ENCODE measurements at regions not wholly inside any gene's neighbourhood (a gene's known extent, or its start where the extent isn't known, plus 50 kb on each side); places are given as distances from the start of the nearest gene placed in this dataset.

DNA sequence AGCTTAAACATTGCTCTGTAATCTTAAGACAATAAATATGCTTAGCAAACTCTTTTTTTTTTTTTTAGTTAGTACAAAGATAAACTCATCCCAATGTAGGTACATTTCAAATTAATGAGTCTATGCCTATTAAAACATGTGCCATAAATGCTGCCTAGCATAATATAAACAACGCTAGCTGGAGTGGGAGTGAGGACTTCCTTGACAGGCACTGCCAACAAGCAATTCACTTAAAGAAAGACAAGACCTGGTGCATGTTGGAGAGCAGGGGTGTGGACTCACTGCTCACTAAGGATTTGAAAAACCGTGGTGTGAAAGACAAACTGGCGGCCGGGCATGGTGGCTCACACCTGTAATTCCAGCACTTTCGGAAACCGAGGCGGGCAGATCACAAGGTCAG lies 187.2 kb upstream of the RGS6 start:
- TF ChIP-seq, protein P1, sequence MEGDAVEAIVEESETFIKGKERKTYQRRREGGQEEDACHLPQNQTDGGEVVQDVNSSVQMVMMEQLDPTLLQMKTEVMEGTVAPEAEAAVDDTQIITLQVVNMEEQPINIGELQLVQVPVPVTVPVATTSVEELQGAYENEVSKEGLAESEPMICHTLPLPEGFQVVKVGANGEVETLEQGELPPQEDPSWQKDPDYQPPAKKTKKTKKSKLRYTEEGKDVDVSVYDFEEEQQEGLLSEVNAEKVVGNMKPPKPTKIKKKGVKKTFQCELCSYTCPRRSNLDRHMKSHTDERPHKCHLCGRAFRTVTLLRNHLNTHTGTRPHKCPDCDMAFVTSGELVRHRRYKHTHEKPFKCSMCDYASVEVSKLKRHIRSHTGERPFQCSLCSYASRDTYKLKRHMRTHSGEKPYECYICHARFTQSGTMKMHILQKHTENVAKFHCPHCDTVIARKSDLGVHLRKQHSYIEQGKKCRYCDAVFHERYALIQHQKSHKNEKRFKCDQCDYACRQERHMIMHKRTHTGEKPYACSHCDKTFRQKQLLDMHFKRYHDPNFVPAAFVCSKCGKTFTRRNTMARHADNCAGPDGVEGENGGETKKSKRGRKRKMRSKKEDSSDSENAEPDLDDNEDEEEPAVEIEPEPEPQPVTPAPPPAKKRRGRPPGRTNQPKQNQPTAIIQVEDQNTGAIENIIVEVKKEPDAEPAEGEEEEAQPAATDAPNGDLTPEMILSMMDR (IDR thresholded peaks at IDR 0.05) = no peak
- ATAC-seq (ENCODE audit: insufficient number of reproducible peaks, low FRiP score, low read depth) = no peak
- no peak for DNase-seq (ENCODE audit: low spot score)
- no peaks in the 10 kb centered on the region for H3K27me3 ChIP-seq (replicated peaks; ENCODE audit: insufficient read depth)
- H3K36me3 ChIP-seq = no peaks in the 10 kb centered on the region
- no peaks in the 10 kb centered on the region for H3K4me1 ChIP-seq (ENCODE audit: control insufficient read depth in 1 of 2, low read depth in 2 of 2)
- no peak overlapping the region for H3K4me3 ChIP-seq
- no peak overlapping the region for H3K27ac ChIP-seq
- H3K9me3 ChIP-seq = peaks cover 13% of the 10 kb centered on the region

DNA sequence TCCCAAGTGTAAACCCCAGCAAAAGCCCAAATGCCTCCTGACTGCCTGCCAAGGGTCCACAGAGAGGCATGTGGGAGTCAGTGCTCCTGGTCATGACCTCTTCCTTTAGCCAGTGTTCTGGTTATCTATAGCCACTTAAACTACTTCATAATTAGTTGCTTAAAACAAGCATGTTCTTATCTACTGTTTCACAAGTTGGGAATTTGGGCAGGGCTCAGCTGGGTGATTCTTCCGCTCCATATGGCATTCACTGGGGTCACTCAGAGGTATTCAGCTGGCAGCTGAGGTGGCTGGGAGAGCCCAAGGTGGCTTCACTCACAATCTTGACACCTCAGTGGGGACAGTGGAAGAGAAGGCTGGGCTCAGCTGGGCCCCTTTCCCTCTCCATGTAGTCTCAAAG lies 184.0 kb upstream of the RGS6 start:
- H3K9me3 ChIP-seq = peaks cover 13% of the 10 kb centered on the region
- no peak for ATAC-seq (ENCODE audit: insufficient number of reproducible peaks, low FRiP score, low read depth)
- no peak overlapping the region for H3K4me3 ChIP-seq
- no peak for DNase-seq (ENCODE audit: low spot score)
- no peaks in the 10 kb centered on the region for H3K36me3 ChIP-seq
- TF ChIP-seq, protein P1 (IDR thresholded peaks at IDR 0.05) = no peak
- no peak overlapping the region for H3K27ac ChIP-seq
- no peaks in the 10 kb centered on the region for H3K27me3 ChIP-seq (replicated peaks; ENCODE audit: insufficient read depth)
- peaks cover under 1% of the 10 kb centered on the region in 2 donors for H3K4me1 ChIP-seq (ENCODE audit: control insufficient read depth in 1 of 2, low read depth in 2 of 2)

DNA sequence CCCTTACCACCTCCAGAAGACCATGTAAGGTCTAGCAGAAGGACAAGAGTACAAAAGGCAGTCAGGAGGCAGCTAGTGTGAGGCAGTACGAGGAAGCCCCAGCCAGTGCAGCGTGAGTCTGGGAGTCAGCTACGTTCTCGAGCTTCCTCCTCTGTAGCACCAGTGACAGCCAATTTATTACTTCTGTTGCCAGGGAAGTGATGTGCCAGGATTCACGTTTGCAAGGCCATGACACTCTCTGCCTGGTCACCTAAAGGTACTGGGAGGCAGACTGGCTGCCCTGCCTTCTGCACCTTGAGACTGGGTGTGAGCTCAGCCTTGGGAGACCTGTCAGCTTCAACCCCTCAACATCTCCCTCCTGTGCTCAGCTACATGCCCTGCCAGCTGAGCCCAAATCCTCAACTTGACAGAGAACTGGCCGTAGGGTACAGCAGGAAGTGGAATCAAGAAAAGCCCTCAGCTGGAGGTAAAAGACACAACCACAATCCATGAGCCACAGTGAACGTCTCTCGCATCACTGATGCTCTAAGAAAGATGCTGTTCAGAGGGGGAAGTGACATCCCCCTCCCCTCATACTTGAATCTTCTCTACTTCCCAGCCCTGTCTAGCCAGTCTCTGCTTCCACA lies 182.5 kb upstream of the RGS6 start:
- H3K36me3 ChIP-seq = no peaks in the 10 kb centered on the region
- TF ChIP-seq, protein P1 (IDR thresholded peaks at IDR 0.05) = no peak
- peaks cover 2 to 4% of the 10 kb centered on the region in 2 donors for H3K4me1 ChIP-seq (ENCODE audit: control insufficient read depth in 1 of 2, low read depth in 2 of 2)
- peaks cover 13% of the 10 kb centered on the region for H3K9me3 ChIP-seq
- H3K27ac ChIP-seq = no peak overlapping the region
- H3K27me3 ChIP-seq (replicated peaks; ENCODE audit: insufficient read depth) = no peaks in the 10 kb centered on the region
- H3K4me3 ChIP-seq = no peak overlapping the region
- no peak for DNase-seq (ENCODE audit: low spot score)
- ATAC-seq (ENCODE audit: insufficient number of reproducible peaks, low FRiP score, low read depth) = no peak

DNA sequence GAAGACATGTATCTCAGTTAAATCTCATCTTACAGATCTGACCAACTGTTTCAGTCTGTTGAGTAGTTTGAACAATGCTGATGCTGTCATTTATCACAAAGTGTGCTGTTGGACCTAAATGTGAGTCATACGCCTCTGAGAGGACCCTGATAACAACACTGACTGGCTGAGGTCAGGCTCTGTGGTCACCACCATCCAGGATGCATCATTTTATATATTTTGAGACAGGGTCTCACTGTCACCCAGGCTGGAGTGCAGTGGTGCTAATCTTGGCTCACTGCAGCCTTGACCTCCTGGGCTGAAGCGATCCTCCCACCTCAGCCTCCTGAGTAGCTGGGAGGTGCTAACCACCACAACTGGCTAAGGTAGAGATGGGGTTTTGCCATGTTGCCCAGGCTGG lies 181.0 kb upstream of the RGS6 start:
- Histone ChIP-seq H3K27ac (no peak overlapping the region), H3K9me3 (peaks cover 13% of the 10 kb centered on the region), H3K4me1 (ENCODE audit: control insufficient read depth in 1 of 2, low read depth in 2 of 2) (peaks cover 2 to 4% of the 10 kb centered on the region in 2 donors), H3K4me3 (no peak overlapping the region), H3K36me3 (no peaks in the 10 kb centered on the region), H3K27me3 (replicated peaks; ENCODE audit: insufficient read depth) (no peaks in the 10 kb centered on the region)
- TF ChIP-seq, protein P1 (IDR thresholded peaks at IDR 0.05) = no peak
- ATAC-seq (ENCODE audit: insufficient number of reproducible peaks, low FRiP score, low read depth) (no peak), DNase-seq (ENCODE audit: low spot score) (no peak)

DNA sequence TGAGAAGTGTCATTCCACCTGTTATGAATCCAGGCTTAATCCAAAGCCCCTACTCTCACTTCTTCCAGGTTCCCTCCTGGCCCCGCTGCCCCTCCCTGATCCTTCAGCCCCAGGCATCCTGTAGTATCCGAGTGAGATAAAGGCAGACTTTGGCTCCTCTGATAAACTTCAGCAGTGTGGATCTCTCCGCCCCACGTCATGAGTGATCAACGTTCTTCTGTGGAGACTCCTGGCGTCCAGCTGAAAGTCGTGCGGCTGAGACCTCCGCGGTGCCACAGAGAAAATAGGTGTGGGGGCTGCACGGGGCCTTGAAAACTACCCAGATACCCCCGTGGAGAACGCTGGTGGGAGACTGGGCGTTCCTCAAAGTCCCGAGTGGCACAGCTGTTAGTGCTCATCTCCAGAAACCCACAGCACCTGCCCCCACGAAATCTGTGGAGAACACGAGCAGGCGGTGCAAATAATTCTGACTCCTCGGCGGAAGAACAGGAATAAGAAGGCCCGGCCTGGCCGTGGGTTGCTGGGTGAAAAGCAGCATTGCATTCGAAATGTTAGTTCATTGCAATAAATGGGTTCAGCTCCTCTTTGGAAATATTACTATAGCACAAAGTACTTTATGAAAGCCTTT lies 180.0 kb upstream of the RGS6 start:
- DNase-seq (ENCODE audit: low spot score) (no peak), ATAC-seq (ENCODE audit: insufficient number of reproducible peaks, low FRiP score, low read depth) (no peak)
- Histone ChIP-seq H3K36me3 (no peaks in the 10 kb centered on the region), H3K27me3 (replicated peaks; ENCODE audit: insufficient read depth) (no peaks in the 10 kb centered on the region), H3K27ac (no peak overlapping the region), H3K4me1 (ENCODE audit: control insufficient read depth in 1 of 2, low read depth in 2 of 2) (peaks cover 2 to 4% of the 10 kb centered on the region in 2 donors), H3K9me3 (peaks cover 13% of the 10 kb centered on the region), H3K4me3 (no peak overlapping the region)
- TF ChIP-seq, protein P1 (IDR thresholded peaks at IDR 0.05) = no peak
